ENCODE measurements at regions not wholly inside any gene's neighbourhood (a gene's known extent, or its start where the extent isn't known, plus 50 kb on each side); places are given as distances from the start of the nearest gene placed in this dataset.

- Histone ChIP-seq H3K27me3 (ENCODE audit: control insufficient read depth in 4 of 4, insufficient read depth in 4 of 4, low read length in 3 of 4) (no peaks in the 10 kb centered on the region), H3K36me3 (ENCODE audit: control insufficient read depth in 4 of 4, insufficient read depth in 3 of 4, low read depth in 1 of 4, low read length in 3 of 4) (no peaks in the 10 kb centered on the region), H3K4me1 (ENCODE audit: control insufficient read depth in 4 of 4, insufficient read depth in 4 of 4, low read length in 3 of 4) (no peaks in the 10 kb centered on the region), H3K9me3 (ENCODE audit: control insufficient read depth in 4 of 4, low read length in 3 of 4) (no peaks in the 10 kb centered on the region), H3K9ac (ENCODE audit: low read depth in 1 of 2, low read length in 2 of 2) (no peak overlapping the region), H3K27ac (ENCODE audit: low read depth in 1 of 2, low read length in 2 of 2) (no peak overlapping the region), H3K4me3 (ENCODE audit: low read depth in 1 of 3, low read length in 3 of 3) (no peak overlapping the region)
- 27% methylated on average over 3 of the region's 3 CpGs for WGBS
- TF ChIP-seq YY1 (IDR thresholded peaks at IDR 0.05) (no peak), RAD21 (IDR thresholded peaks at IDR 0.05) (no peak), CTCF (IDR thresholded peaks at IDR 0.05; ENCODE audit: low read depth, low read length, missing input control) (no peak), FOXA2 (IDR thresholded peaks at IDR 0.05) (no peak), MAX (IDR thresholded peaks at IDR 0.05) (no peak), TAF1 (conservative IDR thresholded peaks at IDR 0.05) (no peak), HNF4A (conservative IDR thresholded peaks at IDR 0.05) (no peak), REST (IDR thresholded peaks at IDR 0.05) (no peak)
- no peak for DNase-seq (ENCODE audit: low spot score)
Observed at GRCh38 chr10:109393425-109393824, 529.9 kb downstream of the XPNPEP1 start.

DNA sequence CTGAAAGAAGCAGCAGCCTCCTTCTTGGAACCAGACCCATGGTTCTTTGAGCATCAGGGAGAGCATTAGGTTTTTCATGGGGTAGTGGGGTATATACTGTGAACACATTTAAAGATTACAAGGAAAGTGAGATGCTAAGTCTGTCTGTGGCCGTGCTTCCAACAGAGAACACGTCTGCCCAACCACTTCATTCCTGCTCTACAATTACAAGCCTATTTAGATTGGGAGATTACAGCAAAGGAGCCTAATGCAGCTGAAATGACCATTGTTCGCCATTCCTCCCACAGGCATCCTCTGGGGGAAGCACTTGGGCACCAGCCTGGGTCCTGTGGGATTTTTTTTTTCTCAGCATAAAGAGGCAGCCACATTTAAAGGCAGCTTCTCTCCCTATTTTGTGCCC is 536.4 kb downstream of the XPNPEP1 start:
- no peak for DNase-seq (ENCODE audit: low spot score)
- no peaks in the 10 kb centered on the region for H3K4me1 ChIP-seq (ENCODE audit: control insufficient read depth in 4 of 4, insufficient read depth in 4 of 4, low read length in 3 of 4)
- 56% methylated on average over 3 of the region's 3 CpGs for WGBS
- no peak overlapping the region for H3K9ac ChIP-seq (ENCODE audit: low read depth in 1 of 2, low read length in 2 of 2)
- no peaks in the 10 kb centered on the region for H3K36me3 ChIP-seq (ENCODE audit: control insufficient read depth in 4 of 4, insufficient read depth in 3 of 4, low read depth in 1 of 4, low read length in 3 of 4)
- TF ChIP-seq HNF4A (conservative IDR thresholded peaks at IDR 0.05) (no peak), CTCF (IDR thresholded peaks at IDR 0.05; ENCODE audit: low read depth, low read length, missing input control) (no peak), FOXA2 (IDR thresholded peaks at IDR 0.05) (no peak), YY1 (IDR thresholded peaks at IDR 0.05) (no peak), REST (IDR thresholded peaks at IDR 0.05) (no peak), NR2F2 (IDR thresholded peaks at IDR 0.05) (no peak), HNF4G (IDR thresholded peaks at IDR 0.05) (no peak), RXRA (IDR thresholded peaks at IDR 0.05) (no peak), SP1 (IDR thresholded peaks at IDR 0.05) (no peak), JUND (IDR thresholded peaks at IDR 0.05) (no peak), TAF1 (conservative IDR thresholded peaks at IDR 0.05) (no peak), GABPA (IDR thresholded peaks at IDR 0.05 in 1 of 2, conservative IDR thresholded peaks at IDR 0.05 in 1 of 2) (no peak), ATF3 (IDR thresholded peaks at IDR 0.05) (no peak), RAD21 (IDR thresholded peaks at IDR 0.05) (no peak), MAX (IDR thresholded peaks at IDR 0.05) (no peak), FOXA1 (IDR thresholded peaks at IDR 0.05) (no peak)
- H3K9me3 ChIP-seq (ENCODE audit: control insufficient read depth in 4 of 4, low read length in 3 of 4) = no peaks in the 10 kb centered on the region
- no peak overlapping the region for H3K27ac ChIP-seq (ENCODE audit: low read depth in 1 of 2, low read length in 2 of 2)
- no peak overlapping the region for H3K4me3 ChIP-seq (ENCODE audit: low read depth in 1 of 3, low read length in 3 of 3)
- H3K27me3 ChIP-seq (ENCODE audit: control insufficient read depth in 4 of 4, insufficient read depth in 4 of 4, low read length in 3 of 4) = no peaks in the 10 kb centered on the region

Measured in liver (tissue), 8 donors.